HG03571 (cell line): ENCODE measurements at regions not wholly inside any gene's neighbourhood (a gene's known extent, or its start where the extent isn't known, plus 50 kb on each side); places are given as distances from the start of the nearest gene placed in this dataset.

Experiments used
- ATAC-seq: cut with Tn5 transposase; IDR thresholded peaks from one replicate; pipeline ENCODE4 v1.9.1; 2021; ENCODE audit not compliant: unreplicated experiment

GRCh38 chr3:161796312-161796711, 299.7 kb downstream of the OTOL1 start:
- ATAC-seq, result no peak

GRCh38 chr3:161796780-161797179, 300.2 kb downstream of the OTOL1 start:
- no peak for ATAC-seq

- no peak for ATAC-seq
Measured at GRCh38 chr3:161798016-161798415, 301.4 kb downstream of the OTOL1 start.

GRCh38 chr3:161800985-161801559, 304.5 kb downstream of the OTOL1 start:
- ATAC-seq, result no peak

GRCh38 chr3:161818106-161818505, 321.5 kb downstream of the OTOL1 start:
- ATAC-seq, result no peak

- ATAC-seq, result no peak
Measured at GRCh38 chr3:161821591-161821990, 325.0 kb downstream of the OTOL1 start.

GRCh38 chr3:161822291-161822690, 325.7 kb downstream of the OTOL1 start:
- no peak for ATAC-seq

GRCh38 chr3:161823910-161824309, 327.3 kb downstream of the OTOL1 start:
- ATAC-seq, result no peak

GRCh38 chr3:161838021-161838420, 341.4 kb downstream of the OTOL1 start:
- ATAC-seq, result no peak

- no peak for ATAC-seq
Measured at GRCh38 chr3:161848376-161848775, 351.8 kb downstream of the OTOL1 start.

- ATAC-seq, result peak; percentile 86
Measured at GRCh38 chr3:161851941-161852566, 355.4 kb downstream of the OTOL1 start.

GRCh38 chr3:161852744-161853143, 356.1 kb downstream of the OTOL1 start:
- ATAC-seq, result no peak

GRCh38 chr3:161854232-161854771, 357.7 kb downstream of the OTOL1 start:
- no peak for ATAC-seq

GRCh38 chr3:161859057-161859456, 362.4 kb downstream of the OTOL1 start:
- ATAC-seq, result no peak

GRCh38 chr3:161859865-161860450, 363.4 kb downstream of the OTOL1 start:
- ATAC-seq, result no peak

GRCh38 chr3:161863775-161864174, 367.2 kb downstream of the OTOL1 start:
- no peak for ATAC-seq

GRCh38 chr3:161866176-161866575, 369.6 kb downstream of the OTOL1 start:
- ATAC-seq, result no peak

- no peak for ATAC-seq
Measured at GRCh38 chr3:161875483-161875882, 378.9 kb downstream of the OTOL1 start.

- ATAC-seq, result no peak
Measured at GRCh38 chr3:161879470-161879869, 382.9 kb downstream of the OTOL1 start.

- no peak for ATAC-seq
Measured at GRCh38 chr3:161884830-161885229, 388.2 kb downstream of the OTOL1 start.

GRCh38 chr3:161890147-161890625, 393.6 kb downstream of the OTOL1 start:
- no peak for ATAC-seq

GRCh38 chr3:161893972-161894371, 397.4 kb downstream of the OTOL1 start:
- no peak for ATAC-seq
